Activated T-helper 2 cell treated with anti-CD3 and anti-CD28 coated beads, Interferon-gamma antibody, Interleukin-2, Interleukin-4, amounts not matched to agents 10 μg/mL and 5 μg/mL and 100 μg/mL, durations not matched to agents 14 hours and 24 hours and 36 hours (primary cell): ENCODE measurements at regions not wholly inside any gene's neighbourhood (a gene's known extent, or its start where the extent isn't known, plus 50 kb on each side); places are given as distances from the start of the nearest gene placed in this dataset.
"Not testable (repeated sequence)": the region's sequence is repeated elsewhere in the genome, so short reads cannot be mapped to it uniquely, and the experiment has no call there.

Experiments used
- DNase-seq: peaks from one replicate; pipeline ENCODE4 v3.0.0; 2021; ENCODE audit warnings: low spot score
- H3K27ac Mint-ChIP-seq: one replicate; pipeline ENCODE4 v1.8.0; 2021; ENCODE audit warnings: mixed read lengths
- H3K27me3 Mint-ChIP-seq: one replicate; pipeline ENCODE4 v1.8.0; 2021; ENCODE audit warnings: low read depth, mixed read lengths
- H3K36me3 Mint-ChIP-seq: one replicate; pipeline ENCODE4 v1.8.0; 2021; ENCODE audit warnings: low read depth, mixed read lengths
- H3K4me1 Mint-ChIP-seq: one replicate; pipeline ENCODE4 v1.8.0; 2021; ENCODE audit warnings: low read depth, mixed read lengths
- H3K4me3 Mint-ChIP-seq: one replicate; pipeline ENCODE4 v1.8.0; 2021; ENCODE audit warnings: low read depth, mild to moderate bottlenecking, moderate library complexity, mixed read lengths
- H3K9me3 Mint-ChIP-seq: one replicate; pipeline ENCODE4 v1.8.0; 2021; ENCODE audit warnings: mixed read lengths
- intact Hi-C: fragments of 100-400 bp; cut with micrococcal nuclease; formaldehyde crosslinking; loops from one replicate; pipeline ENCODE4 v1.15.1; 2023

GRCh38 chr7:121500360-121501058 is 104.4 kb upstream of the FAM3C start:
- DNase-seq, result no peak
- intact Hi-C loops, result loop anchor here (2.0 kb wide), 1 partner anchor 14 kb away; no protein-coding TSS in a partner anchor
- Mint-ChIP-seq H3K27me3 (no peaks in the 10 kb centered on the region), H3K4me3 (no peak overlapping the region), H3K27ac (peak overlapping the region; percentile 86), H3K9me3 (peaks cover 39% of the 10 kb centered on the region), H3K36me3 (peaks cover 9% of the 10 kb centered on the region), H3K4me1 (peaks cover 25% of the 10 kb centered on the region)

GRCh38 chr7:121499624-121500023 is 103.5 kb upstream of the FAM3C start:
- intact Hi-C loops, result loop anchor here (1.0 to 2.0 kb wide), 6 partner anchors 15 to 220 kb away; partner anchors contain the start of gene FAM3C
- DNase-seq, result no peak
- Mint-ChIP-seq H3K4me3 (no peak overlapping the region), H3K27ac (peak overlapping the region; percentile 86), H3K36me3 (peaks cover 6% of the 10 kb centered on the region), H3K9me3 (peaks cover 30% of the 10 kb centered on the region), H3K27me3 (no peaks in the 10 kb centered on the region), H3K4me1 (peaks cover 29% of the 10 kb centered on the region)

DNA sequence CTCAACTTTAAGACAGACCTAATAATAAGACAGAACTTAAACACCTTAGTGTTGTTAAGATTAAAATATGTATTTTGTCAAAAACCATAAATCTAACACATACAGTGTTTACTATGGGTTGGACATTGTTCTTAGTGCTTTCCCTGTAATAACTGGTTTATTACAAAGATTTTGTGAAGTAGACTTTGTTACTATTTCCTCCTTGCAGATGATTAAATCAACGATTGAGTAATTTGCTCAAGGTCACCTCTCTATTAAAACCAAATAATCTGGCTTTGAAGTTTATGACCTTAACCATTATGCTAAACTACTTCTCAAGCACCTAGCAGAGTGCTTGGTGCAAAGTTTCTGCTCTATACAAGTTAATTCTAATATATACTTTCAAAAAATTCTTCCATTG is 102.7 kb upstream of the FAM3C start:
- Mint-ChIP-seq H3K36me3 (peaks cover 6% of the 10 kb centered on the region), H3K9me3 (peaks cover 22% of the 10 kb centered on the region), H3K27ac (no peak overlapping the region), H3K27me3 (no peaks in the 10 kb centered on the region), H3K4me1 (peaks cover 31% of the 10 kb centered on the region), H3K4me3 (no peak overlapping the region)
- no peak for DNase-seq
- intact Hi-C loops, result loop anchor here (1.0 to 2.0 kb wide), 5 partner anchors 31 to 220 kb away; partner anchors contain the start of gene FAM3C

- H3K4me3 Mint-ChIP-seq, H3K27ac Mint-ChIP-seq, H3K27me3 Mint-ChIP-seq, intact Hi-C loops, DNase-seq, H3K36me3 Mint-ChIP-seq: not testable (repeated sequence)
- H3K9me3 Mint-ChIP-seq, result peaks cover 11% of the 10 kb centered on the region
- peaks cover 30% of the 10 kb centered on the region for H3K4me1 Mint-ChIP-seq
Measured at GRCh38 chr7:121497545-121497944, 101.4 kb upstream of the FAM3C start.

- peaks cover 13% of the 10 kb centered on the region for H3K4me1 Mint-ChIP-seq
- no peaks in the 10 kb centered on the region for H3K27me3 Mint-ChIP-seq
- no peak overlapping the region for H3K4me3 Mint-ChIP-seq
- H3K9me3 Mint-ChIP-seq, result peaks cover 8% of the 10 kb centered on the region
- intact Hi-C loops, result no loop called here
- no peak for DNase-seq
- H3K27ac Mint-ChIP-seq, result no peak overlapping the region
- H3K36me3 Mint-ChIP-seq, result no peaks in the 10 kb centered on the region
Measured at GRCh38 chr7:121494516-121494915, 98.4 kb upstream of the FAM3C start.

GRCh38 chr7:121493553-121493952 is 97.4 kb upstream of the FAM3C start:
- Mint-ChIP-seq H3K4me3 (no peak overlapping the region), H3K27ac (no peak overlapping the region), H3K4me1 (peaks cover 10% of the 10 kb centered on the region), H3K27me3 (no peaks in the 10 kb centered on the region), H3K36me3 (no peaks in the 10 kb centered on the region), H3K9me3 (peaks cover 8% of the 10 kb centered on the region)
- intact Hi-C loops, result no loop called here
- DNase-seq, result no peak

GRCh38 chr7:121490309-121490708 is 94.2 kb upstream of the FAM3C start:
- peaks cover 9% of the 10 kb centered on the region for H3K4me1 Mint-ChIP-seq
- H3K27ac Mint-ChIP-seq, result no peak overlapping the region
- intact Hi-C loops, result no loop called here
- no peaks in the 10 kb centered on the region for H3K9me3 Mint-ChIP-seq
- no peaks in the 10 kb centered on the region for H3K36me3 Mint-ChIP-seq
- no peak for DNase-seq
- no peak overlapping the region for H3K4me3 Mint-ChIP-seq
- H3K27me3 Mint-ChIP-seq, result peaks cover 2% of the 10 kb centered on the region

- Mint-ChIP-seq H3K4me1 (peaks cover 7% of the 10 kb centered on the region), H3K9me3 (no peaks in the 10 kb centered on the region)
- intact Hi-C loops, result no loop called here
Measured at GRCh38 chr7:121489440-121489839, 93.3 kb upstream of the FAM3C start.

GRCh38 chr7:121488111-121488650 is 92.1 kb upstream of the FAM3C start:
- no peaks in the 10 kb centered on the region for H3K36me3 Mint-ChIP-seq
- no peak overlapping the region for H3K27ac Mint-ChIP-seq
- H3K27me3 Mint-ChIP-seq, result peaks cover 2% of the 10 kb centered on the region
- no peaks in the 10 kb centered on the region for H3K9me3 Mint-ChIP-seq
- no peak overlapping the region for H3K4me3 Mint-ChIP-seq
- DNase-seq, result no peak
- intact Hi-C loops, result no loop called here
- H3K4me1 Mint-ChIP-seq, result peaks cover 5% of the 10 kb centered on the region

More at GRCh38 chr7:121489440-121489839, 93.3 kb upstream of the FAM3C start:
- Mint-ChIP-seq H3K27ac (no peak overlapping the region), H3K27me3 (peaks cover 2% of the 10 kb centered on the region), H3K4me3 (no peak overlapping the region), H3K36me3 (no peaks in the 10 kb centered on the region)
- DNase-seq, result no peak

DNA sequence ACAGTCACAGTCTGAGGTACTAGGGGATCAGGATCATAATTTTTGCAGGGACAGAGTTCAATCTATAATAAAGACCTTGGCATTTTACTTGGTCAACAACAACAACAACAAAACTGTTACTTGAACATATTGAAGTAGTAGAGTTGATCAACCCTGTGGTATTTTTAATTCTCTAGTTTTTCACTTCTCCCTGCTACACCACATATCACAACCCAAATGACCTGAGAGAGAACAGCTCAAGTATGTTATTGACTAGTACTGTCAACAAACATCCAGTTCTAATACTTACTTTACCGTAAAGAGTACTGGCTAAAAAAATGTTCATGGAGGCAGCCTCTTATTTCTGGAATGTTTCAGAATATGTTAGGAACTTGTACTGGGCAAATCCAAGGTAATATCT is 90.5 kb upstream of the FAM3C start:
- Mint-ChIP-seq H3K4me1 (peaks cover 11% of the 10 kb centered on the region), H3K4me3 (no peak overlapping the region), H3K27ac (no peak overlapping the region), H3K27me3 (peaks cover 2% of the 10 kb centered on the region), H3K9me3 (no peaks in the 10 kb centered on the region), H3K36me3 (no peaks in the 10 kb centered on the region)
- intact Hi-C loops, result no loop called here
- no peak for DNase-seq

- intact Hi-C loops, result no loop called here
- Mint-ChIP-seq H3K4me3 (no peak overlapping the region), H3K4me1 (peaks cover 11% of the 10 kb centered on the region), H3K36me3 (no peaks in the 10 kb centered on the region), H3K9me3 (no peaks in the 10 kb centered on the region), H3K27ac (no peak overlapping the region), H3K27me3 (peaks cover 2% of the 10 kb centered on the region)
- no peak for DNase-seq
Measured at GRCh38 chr7:121485467-121486243, 89.5 kb upstream of the FAM3C start.

DNA sequence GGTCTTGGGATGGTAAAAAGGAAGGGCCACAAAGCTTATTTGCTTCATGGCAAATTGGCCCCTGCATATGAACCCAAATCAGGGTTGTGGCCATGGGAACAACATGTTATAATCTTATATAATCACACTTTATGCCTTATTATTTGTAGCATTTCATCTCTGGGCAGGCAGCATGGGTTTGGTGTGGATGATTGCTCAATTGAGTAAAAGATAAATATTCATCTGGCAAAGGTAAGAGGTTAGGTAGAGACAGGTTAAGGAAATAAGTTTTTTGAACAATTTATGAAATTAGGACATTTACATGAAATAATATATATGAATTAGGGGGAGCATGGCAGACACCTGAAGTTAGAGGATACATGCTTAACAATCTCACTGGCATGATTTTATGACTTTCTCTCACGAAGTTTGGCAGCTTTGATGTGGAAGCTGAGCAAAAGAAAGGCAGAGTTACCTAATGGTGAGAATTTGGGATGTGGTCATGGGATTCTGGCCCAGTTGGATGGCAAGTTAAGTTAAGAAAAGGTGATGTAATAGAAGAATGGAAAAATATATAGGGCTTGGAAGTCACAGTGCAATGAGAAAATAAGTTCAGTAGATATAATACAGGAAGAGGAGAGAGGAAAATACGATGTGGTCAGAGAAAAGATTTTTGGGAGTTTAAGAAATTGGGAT is 88.1 kb upstream of the FAM3C start:
- no peak for DNase-seq
- H3K27ac Mint-ChIP-seq, result no peak overlapping the region
- H3K36me3 Mint-ChIP-seq, result no peaks in the 10 kb centered on the region
- H3K4me1 Mint-ChIP-seq, result peaks cover 11% of the 10 kb centered on the region
- H3K9me3 Mint-ChIP-seq, result no peaks in the 10 kb centered on the region
- intact Hi-C loops, result no loop called here
- H3K4me3 Mint-ChIP-seq, result no peak overlapping the region
- peaks cover 4% of the 10 kb centered on the region for H3K27me3 Mint-ChIP-seq
